OCI-LY3 (cell line): ENCODE measurements at regions not wholly inside any gene's neighbourhood (a gene's known extent, or its start where the extent isn't known, plus 50 kb on each side); places are given as distances from the start of the nearest gene placed in this dataset.

Experiments used
- H2AFZ ChIP-seq: fragments of 200-600, 300-600 bp; shearing (Covaris generic); 2 replicates; pipeline ENCODE4 v1.6.0; 2014; ENCODE audit warnings: antibody characterized with exemption, low read depth, low read length
- H3K27ac ChIP-seq: fragments of 200-600, 300-600 bp; sonication (generic); 2 replicates; pipeline ENCODE4 v1.5.1; 2014; ENCODE audit warnings: mild to moderate bottlenecking, low read length, moderate library complexity, mixed read lengths
- H3K27me3 ChIP-seq: fragments of 200-600, 300-600 bp; sonication (generic); 2 replicates; pipeline ENCODE4 v1.6.1; 2014; ENCODE audit warnings: low read depth, low read length, mixed read lengths
- H3K36me3 ChIP-seq: fragments of 200-600, 300-600 bp; sonication (generic); replicated peaks from 2 replicates; pipeline ENCODE3; 2014; ENCODE audit warnings: low read depth, low read length, mixed read lengths
- H3K4me1 ChIP-seq: fragments of 300-600, 200-600 bp; sonication (generic); 2 replicates; pipeline ENCODE4 v1.6.1; 2014; ENCODE audit warnings: low read length, mixed read lengths
- H3K4me2 ChIP-seq: fragments of 200-600, 300-600 bp; sonication (generic); 2 replicates; pipeline ENCODE4 v1.6.1; 2014; ENCODE audit warnings: low read length, mixed read lengths
- H3K4me3 ChIP-seq: fragments of 300-600, 200-600 bp; sonication (generic); 2 replicates; pipeline ENCODE4 v1.5.1; 2014; ENCODE audit warnings: antibody characterized with exemption, mild to moderate bottlenecking, low read length, moderate library complexity
- H3K79me2 ChIP-seq: fragments of 300-600, 200-600 bp; shearing (Covaris generic); 2 replicates; pipeline ENCODE4 v1.6.1; 2014; ENCODE audit warnings: mild to moderate bottlenecking, low read length, mixed read lengths
- H3K9ac ChIP-seq: fragments of 300-600, 200-600 bp; shearing (Covaris generic); 2 replicates; pipeline ENCODE4 v1.6.0; 2014; ENCODE audit warnings: mild to moderate bottlenecking, low read length, moderate library complexity
- H3K9me3 ChIP-seq: fragments of 200-600, 300-600 bp; shearing (Covaris generic); 2 replicates; pipeline ENCODE4 v1.6.1; 2014; ENCODE audit warnings: low read length, mixed read lengths; ENCODE audit not compliant: insufficient read depth
- H4K20me1 ChIP-seq: fragments of 200-600, 300-600 bp; sonication (generic); 2 replicates; pipeline ENCODE4 v1.6.1; 2016; ENCODE audit warnings: low read length, mixed read lengths; ENCODE audit not compliant: insufficient read depth
- CTCF ChIP-seq: fragments of 200-600, 300-600 bp; sonication (generic); IDR thresholded peaks from 2 replicates; pipeline ENCODE4 v1.5.1; 2014; ENCODE audit warnings: antibody characterized with exemption, low read length, low read depth
- EZH2phosphoT487 ChIP-seq: fragments of 200-600 bp; shearing (Covaris generic); IDR thresholded peaks from 2 replicates; pipeline ENCODE4 v1.6.1; 2018; ENCODE audit warnings: antibody characterized with exemption, mixed run types, low read depth

GRCh38 chr4:96063639-96064038, 223.7 kb downstream of the PDHA2 start:
- H3K9me3 ChIP-seq: no peaks in the 10 kb centered on the region
- no peaks in the 10 kb centered on the region for H4K20me1 ChIP-seq
- TF ChIP-seq CTCF (no peak), EZH2phosphoT487 (no peak)
- no peaks in the 10 kb centered on the region for H3K36me3 ChIP-seq
- no peak overlapping the region for H2AFZ ChIP-seq
- no peaks in the 10 kb centered on the region for H3K4me1 ChIP-seq
- H3K9ac ChIP-seq: no peak overlapping the region
- H3K4me3 ChIP-seq: no peak overlapping the region
- no peak overlapping the region for H3K4me2 ChIP-seq
- H3K27ac ChIP-seq: no peak overlapping the region
- no peaks in the 10 kb centered on the region for H3K27me3 ChIP-seq
- H3K79me2 ChIP-seq: no peaks in the 10 kb centered on the region

DNA sequence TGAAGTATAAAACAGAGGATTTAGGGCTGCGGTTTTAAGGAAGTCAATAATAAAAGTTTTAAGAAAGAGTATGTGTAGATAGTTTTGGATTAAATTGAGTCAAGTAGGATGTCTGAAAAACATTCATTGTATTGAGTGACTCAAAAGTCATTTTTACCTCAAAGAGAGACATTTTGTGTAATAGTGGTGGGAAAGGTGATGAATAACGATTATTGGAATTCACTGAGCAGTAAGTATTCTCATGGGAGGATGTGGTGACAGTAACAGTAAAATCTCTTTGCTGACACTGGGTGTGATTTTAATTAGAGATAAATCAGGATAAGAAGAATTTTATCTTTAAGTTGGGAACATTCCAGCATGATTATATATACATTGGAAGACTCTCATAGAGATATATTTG, 233.6 kb downstream of the PDHA2 start:
- H2AFZ ChIP-seq: no peak overlapping the region
- no peaks in the 10 kb centered on the region for H4K20me1 ChIP-seq
- H3K4me3 ChIP-seq: no peak overlapping the region
- H3K36me3 ChIP-seq: no peaks in the 10 kb centered on the region
- H3K27me3 ChIP-seq: no peaks in the 10 kb centered on the region
- H3K4me1 ChIP-seq: no peaks in the 10 kb centered on the region
- no peaks in the 10 kb centered on the region for H3K9me3 ChIP-seq
- no peak overlapping the region for H3K4me2 ChIP-seq
- no peak overlapping the region for H3K27ac ChIP-seq
- H3K9ac ChIP-seq: no peak overlapping the region
- H3K79me2 ChIP-seq: no peaks in the 10 kb centered on the region
- no peak for TF ChIP-seq CTCF
- no peak for TF ChIP-seq EZH2phosphoT487

DNA sequence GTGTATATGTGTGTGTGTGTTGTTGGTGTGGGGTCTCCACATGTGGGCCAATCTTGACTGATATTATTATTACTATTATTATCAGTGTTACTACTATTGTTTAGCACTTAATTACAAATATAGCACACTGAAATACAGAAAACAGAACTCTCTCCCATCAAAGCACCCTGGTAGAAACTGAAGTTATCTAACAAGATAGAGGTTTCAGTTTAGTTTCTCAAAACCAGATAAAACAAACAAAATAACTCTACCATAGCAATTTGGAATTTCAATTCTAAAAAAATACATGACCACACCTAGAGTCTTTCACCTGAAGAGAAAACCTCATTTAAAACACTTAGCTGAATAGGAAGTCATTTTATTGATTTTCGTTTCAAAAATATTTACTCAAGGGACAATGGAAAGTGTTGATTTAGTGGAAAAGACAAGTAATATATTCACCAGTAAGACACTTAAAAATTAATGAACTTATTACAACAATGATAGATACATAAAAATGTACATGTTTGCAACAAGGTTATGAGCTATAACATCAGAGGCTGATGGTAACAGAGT, 252.3 kb downstream of the PDHA2 start:
- Histone ChIP-seq H3K27me3 (no peaks in the 10 kb centered on the region), H3K36me3 (no peaks in the 10 kb centered on the region), H4K20me1 (no peaks in the 10 kb centered on the region), H3K9me3 (no peaks in the 10 kb centered on the region), H3K4me2 (no peak overlapping the region), H3K4me1 (no peaks in the 10 kb centered on the region), H3K27ac (no peak overlapping the region), H3K79me2 (no peaks in the 10 kb centered on the region), H2AFZ (no peak overlapping the region), H3K9ac (no peak overlapping the region), H3K4me3 (no peak overlapping the region)
- TF ChIP-seq EZH2phosphoT487 (no peak), CTCF (no peak)

DNA sequence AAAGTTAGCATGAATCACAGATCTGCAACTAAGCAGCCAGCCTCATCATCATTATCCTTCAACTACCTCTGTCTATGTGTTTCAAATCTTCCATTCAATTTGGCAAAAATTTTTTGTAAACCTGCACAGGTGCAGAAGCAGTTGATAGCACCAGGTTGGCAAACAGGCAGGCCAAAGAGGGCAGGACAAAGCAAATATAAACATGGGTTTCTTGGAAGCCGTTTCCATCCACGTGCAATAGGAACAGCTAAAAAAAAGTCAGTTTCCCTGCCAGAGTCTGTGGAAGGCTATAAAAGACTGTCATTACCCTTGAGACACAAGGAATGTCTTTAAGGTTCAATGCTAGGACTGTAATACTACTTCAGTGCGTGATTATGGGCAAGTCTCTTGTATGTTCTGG, 253.2 kb downstream of the PDHA2 start:
- Histone ChIP-seq H3K27ac (no peak overlapping the region), H3K4me3 (no peak overlapping the region), H3K4me2 (no peak overlapping the region), H2AFZ (no peak overlapping the region), H4K20me1 (no peaks in the 10 kb centered on the region), H3K4me1 (no peaks in the 10 kb centered on the region), H3K27me3 (no peaks in the 10 kb centered on the region), H3K9ac (no peak overlapping the region), H3K79me2 (no peaks in the 10 kb centered on the region), H3K36me3 (no peaks in the 10 kb centered on the region), H3K9me3 (no peaks in the 10 kb centered on the region)
- no peak for TF ChIP-seq CTCF
- TF ChIP-seq EZH2phosphoT487: no peak
